NCI-H2107 treated with DMSO at 0.1 percent for 48 hours (cell line): ENCODE measurements at regions not wholly inside any gene's neighbourhood (a gene's known extent, or its start where the extent isn't known, plus 50 kb on each side); places are given as distances from the start of the nearest gene placed in this dataset.
"Not testable (repeated sequence)": the region's sequence is repeated elsewhere in the genome, so short reads cannot be mapped to it uniquely, and the experiment has no call there.

Source experiments
- DNase-seq: peaks from one replicate; lab custom pipeline; 2025; ENCODE audit not compliant: unreplicated experiment; lab: John Stamatoyannopoulos, UW

GRCh38 chr3:166554023-166554422 lies 716.8 kb upstream of the BCHE start:
- no peak for DNase-seq

GRCh38 chr3:166533740-166534139 lies 696.5 kb upstream of the BCHE start:
- DNase-seq, result no peak

GRCh38 chr3:166531730-166532129 lies 694.5 kb upstream of the BCHE start:
- DNase-seq, result no peak

- no peak for DNase-seq
Observed at GRCh38 chr3:166527325-166527724, 690.1 kb upstream of the BCHE start.

GRCh38 chr3:166526881-166527280 lies 689.7 kb upstream of the BCHE start:
- DNase-seq, result no peak

GRCh38 chr3:166522017-166522416 lies 684.8 kb upstream of the BCHE start:
- DNase-seq, result no peak

GRCh38 chr3:166519443-166519842 lies 682.2 kb upstream of the BCHE start:
- DNase-seq, result no peak

GRCh38 chr3:166518040-166518439 lies 680.8 kb upstream of the BCHE start:
- DNase-seq, result no peak

- no peak for DNase-seq
Observed at GRCh38 chr3:166510382-166510781, 673.2 kb upstream of the BCHE start.

GRCh38 chr3:166500420-166500819 lies 663.2 kb upstream of the BCHE start:
- DNase-seq, result not testable (repeated sequence)

- DNase-seq, result no peak
Observed at GRCh38 chr3:166499636-166500035, 662.4 kb upstream of the BCHE start.

- DNase-seq, result no peak
Observed at GRCh38 chr3:166498446-166498845, 661.2 kb upstream of the BCHE start.

GRCh38 chr3:166489826-166490225 lies 652.6 kb upstream of the BCHE start:
- no peak for DNase-seq

GRCh38 chr3:166488977-166489672 lies 651.9 kb upstream of the BCHE start:
- DNase-seq, result no peak

GRCh38 chr3:166484470-166484869 lies 647.2 kb upstream of the BCHE start:
- DNase-seq, result no peak

- no peak for DNase-seq
Observed at GRCh38 chr3:166481340-166481739, 644.1 kb upstream of the BCHE start.

- no peak for DNase-seq
Observed at GRCh38 chr3:166478356-166478755, 641.1 kb upstream of the BCHE start.

GRCh38 chr3:166473501-166473900 lies 636.3 kb upstream of the BCHE start:
- no peak for DNase-seq

GRCh38 chr3:166472015-166472414 lies 634.8 kb upstream of the BCHE start:
- DNase-seq, result no peak

- no peak for DNase-seq
Observed at GRCh38 chr3:166471074-166471767, 634.0 kb upstream of the BCHE start.

GRCh38 chr3:166462891-166463470 lies 625.8 kb upstream of the BCHE start:
- DNase-seq, result no peak

GRCh38 chr3:166461626-166462025 lies 624.4 kb upstream of the BCHE start:
- no peak for DNase-seq
